GM13976 (cell line): ENCODE measurements at regions not wholly inside any gene's neighbourhood (a gene's known extent, or its start where the extent isn't known, plus 50 kb on each side); places are given as distances from the start of the nearest gene placed in this dataset.
"Not testable (repeated sequence)": the region's sequence is repeated elsewhere in the genome, so short reads cannot be mapped to it uniquely, and the experiment has no call there.

ENCODE experiments used
- DNase-seq: peaks from one replicate; pipeline ENCODE4 v3.0.0; 2012; ENCODE audit warnings: low spot score
- in situ Hi-C: fragments of 300-500 bp; cut with MboI; formaldehyde crosslinking; loops from one replicate; pipeline ENCODE4 v1.12.0; 2022; ENCODE audit warnings: low sequenced_read_pairs, mixed read lengths, inconsistent platforms; ENCODE audit not compliant: unreplicated experiment
- TF ChIP-seq, protein P1 (sequence below): IDR thresholded peaks from 2 replicates; pipeline ENCODE4 v1.5.1; 2012; ENCODE audit warnings: borderline replicate concordance, mild to moderate bottlenecking; ENCODE audit not compliant: insufficient read depth; ENCODE audit errors: extremely low read depth, missing control alignments, control extremely low read depth

DNA sequence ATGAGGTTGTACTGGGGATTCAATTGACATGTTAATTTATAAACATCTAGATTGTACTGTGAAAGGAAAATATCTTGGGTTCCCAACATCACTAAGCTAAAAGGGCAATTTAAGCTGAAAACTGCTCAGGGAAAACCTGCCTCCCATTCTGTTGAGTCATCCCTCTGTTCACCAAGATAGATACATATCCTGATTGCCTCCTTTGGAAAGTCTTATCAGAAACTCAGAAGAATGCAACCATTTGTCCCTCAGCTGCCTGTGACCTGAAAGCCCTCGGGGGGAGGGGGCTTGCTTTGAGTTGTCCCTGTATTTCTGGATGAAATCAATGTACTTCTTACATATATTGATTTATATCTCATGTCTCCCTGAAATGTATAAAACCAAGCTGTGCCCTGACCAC is 187.0 kb upstream of the ETV3 start:
- TF ChIP-seq, protein P1, sequence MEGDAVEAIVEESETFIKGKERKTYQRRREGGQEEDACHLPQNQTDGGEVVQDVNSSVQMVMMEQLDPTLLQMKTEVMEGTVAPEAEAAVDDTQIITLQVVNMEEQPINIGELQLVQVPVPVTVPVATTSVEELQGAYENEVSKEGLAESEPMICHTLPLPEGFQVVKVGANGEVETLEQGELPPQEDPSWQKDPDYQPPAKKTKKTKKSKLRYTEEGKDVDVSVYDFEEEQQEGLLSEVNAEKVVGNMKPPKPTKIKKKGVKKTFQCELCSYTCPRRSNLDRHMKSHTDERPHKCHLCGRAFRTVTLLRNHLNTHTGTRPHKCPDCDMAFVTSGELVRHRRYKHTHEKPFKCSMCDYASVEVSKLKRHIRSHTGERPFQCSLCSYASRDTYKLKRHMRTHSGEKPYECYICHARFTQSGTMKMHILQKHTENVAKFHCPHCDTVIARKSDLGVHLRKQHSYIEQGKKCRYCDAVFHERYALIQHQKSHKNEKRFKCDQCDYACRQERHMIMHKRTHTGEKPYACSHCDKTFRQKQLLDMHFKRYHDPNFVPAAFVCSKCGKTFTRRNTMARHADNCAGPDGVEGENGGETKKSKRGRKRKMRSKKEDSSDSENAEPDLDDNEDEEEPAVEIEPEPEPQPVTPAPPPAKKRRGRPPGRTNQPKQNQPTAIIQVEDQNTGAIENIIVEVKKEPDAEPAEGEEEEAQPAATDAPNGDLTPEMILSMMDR = no peak
- no peak for DNase-seq
- in situ Hi-C loops = no loop called here

DNA sequence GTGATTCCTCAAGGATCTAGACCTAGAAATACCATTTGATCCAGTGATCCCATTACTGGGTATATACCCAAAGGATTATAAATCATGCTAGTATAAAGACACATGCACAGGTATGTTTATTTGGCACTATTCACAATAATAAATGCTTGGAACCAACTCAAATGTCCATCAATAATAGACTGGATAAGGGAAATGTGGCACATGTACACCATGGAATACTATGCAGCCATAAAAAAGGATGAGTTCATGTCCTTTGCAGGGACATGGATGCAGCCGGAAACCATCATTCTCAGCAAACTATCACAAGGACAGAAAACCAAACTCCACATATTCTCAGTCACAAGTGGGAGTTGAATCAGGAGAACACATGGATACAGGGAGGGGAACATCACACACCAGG is 183.8 kb upstream of the ETV3 start:
- in situ Hi-C loops, DNase-seq: not testable (repeated sequence)

DNA sequence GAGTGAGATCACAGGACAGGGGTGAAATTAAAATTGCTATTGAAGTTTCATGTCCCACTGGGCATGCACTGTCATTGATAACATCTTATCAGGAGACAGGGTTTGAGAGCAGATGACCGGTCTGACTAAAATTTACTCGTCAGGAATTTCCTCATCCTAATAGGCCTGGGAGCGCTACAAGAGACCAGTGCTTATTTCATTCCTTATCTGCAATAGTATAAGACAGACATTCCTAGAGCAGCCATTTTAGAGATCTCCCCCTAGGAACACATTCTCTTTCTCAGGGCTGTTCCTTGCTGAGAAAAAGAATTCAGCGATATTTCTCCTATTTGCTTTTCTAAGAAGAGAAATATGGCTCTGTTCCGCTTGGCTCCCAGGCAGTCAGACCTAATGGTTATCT is 181.4 kb upstream of the ETV3 start:
- in situ Hi-C loops = no loop called here

GRCh38 chr1:157317229-157317628 is 179.0 kb upstream of the ETV3 start:
- in situ Hi-C loops, DNase-seq: not testable (repeated sequence)

More for the DNA sequence above, 181.4 kb upstream of the ETV3 start:
- no peak for DNase-seq
- TF ChIP-seq, protein P1 = no peak

DNA sequence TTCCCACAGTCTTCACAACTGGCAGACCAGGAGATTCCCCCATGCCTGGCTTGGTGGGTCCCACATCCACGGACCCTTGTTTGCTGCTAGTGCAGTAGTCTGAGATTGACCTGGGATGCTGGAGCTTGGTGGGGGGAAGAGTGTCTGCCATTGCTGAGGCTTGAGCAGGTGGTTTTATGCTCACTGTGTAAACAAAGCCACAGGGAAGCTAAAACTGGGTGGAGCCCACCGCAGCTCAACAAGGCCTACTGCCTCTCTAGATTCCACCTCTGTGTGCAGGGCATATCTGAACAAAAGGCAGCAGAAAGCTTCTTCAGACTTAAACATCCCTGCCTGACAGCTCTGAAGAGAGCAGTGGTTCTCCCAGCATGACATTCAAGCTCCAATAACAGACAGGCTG is 177.3 kb upstream of the ETV3 start:
- no peak for DNase-seq
- in situ Hi-C loops = no loop called here
- TF ChIP-seq, protein P1 = no peak

DNA sequence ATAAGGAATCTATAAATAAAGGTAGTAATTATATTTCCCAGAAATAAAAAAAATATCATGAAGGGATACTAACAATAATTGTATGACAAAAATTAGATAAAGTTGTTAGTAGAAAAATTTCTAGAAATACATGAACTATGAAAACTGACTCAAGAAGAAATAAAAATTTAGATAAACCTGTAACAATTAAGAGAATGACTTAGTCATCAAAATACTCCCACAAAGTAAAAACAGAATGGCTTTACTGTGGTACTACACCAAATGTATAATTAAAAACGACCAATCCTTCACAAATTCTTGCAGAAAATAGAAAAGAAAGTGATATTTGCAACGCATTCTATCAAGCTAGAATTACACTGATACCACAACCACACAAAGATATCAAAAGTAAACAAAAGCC is 176.2 kb upstream of the ETV3 start:
- in situ Hi-C loops = no loop called here
- TF ChIP-seq, protein P1 = no peak
- DNase-seq = no peak

DNA sequence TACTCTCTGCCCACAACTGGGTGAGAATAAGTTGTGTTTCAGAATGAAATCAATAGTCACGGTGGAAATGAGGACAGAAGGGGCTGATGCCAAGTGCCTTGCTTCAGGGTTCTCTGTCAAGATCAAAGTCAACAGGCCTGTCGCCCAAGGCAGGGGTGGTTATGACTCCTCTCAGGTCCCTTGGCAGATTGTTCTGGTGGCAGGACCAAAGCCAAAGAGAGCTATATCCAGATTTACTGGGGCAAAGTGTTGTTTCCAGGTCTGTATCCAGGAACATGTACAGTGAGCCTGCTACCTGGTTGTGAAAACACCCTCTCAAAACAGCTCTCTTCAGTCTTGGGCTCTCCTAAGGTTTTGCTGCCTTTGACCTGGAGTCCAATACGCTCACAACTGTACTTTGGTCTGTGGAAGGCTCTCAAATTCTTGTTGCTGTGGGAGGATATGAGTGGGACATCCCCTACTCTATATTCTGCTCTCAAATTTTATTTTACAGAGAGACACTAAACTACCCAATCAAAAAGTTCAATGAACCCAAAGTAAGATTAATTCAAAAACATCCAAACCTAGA is 175.1 kb upstream of the ETV3 start:
- DNase-seq = no peak
- TF ChIP-seq, protein P1 = no peak
- in situ Hi-C loops = no loop called here
